ENCODE measurements at regions not wholly inside any gene's neighbourhood (a gene's known extent, or its start where the extent isn't known, plus 50 kb on each side); places are given as distances from the start of the nearest gene placed in this dataset.

- no peaks in the 10 kb centered on the region for H3K36me3 ChIP-seq (ENCODE audit: insufficient read depth, low read length)
- H3K9ac ChIP-seq (ENCODE audit: low read depth, low read length), result no peak overlapping the region
- ATAC-seq (ENCODE audit: insufficient read depth, low read depth) (no peak), DNase-seq (no peak)
- no peaks in the 10 kb centered on the region for H3K9me3 ChIP-seq (ENCODE audit: insufficient read depth, low read length, severe bottlenecking)
- H3K27me3 ChIP-seq (ENCODE audit: insufficient read depth, low read length, poor library complexity), result no peaks in the 10 kb centered on the region
- H3K27ac ChIP-seq (ENCODE audit: low read length), result no peak overlapping the region
- no peaks in the 10 kb centered on the region for H3K79me2 ChIP-seq (ENCODE audit: insufficient read depth, low read length)
- no peaks in the 10 kb centered on the region for H3K4me1 ChIP-seq (ENCODE audit: insufficient read depth, low read length)
- no peak overlapping the region for H3K4me3 ChIP-seq (ENCODE audit: low read depth in 1 of 2, low read length in 2 of 2)
- TF ChIP-seq EZH2 (IDR thresholded peaks at IDR 0.05; ENCODE audit: borderline replicate concordance, low read depth, low read length, severe bottlenecking) (no peak), CTCF (IDR thresholded peaks at IDR 0.05; ENCODE audit: borderline replicate concordance, extremely low read depth, low read length, poor library complexity, severe bottlenecking) (no peak)
- no peaks in the 10 kb centered on the region for H4K20me1 ChIP-seq (ENCODE audit: insufficient read depth, low read length)
- no peak overlapping the region for H3K4me2 ChIP-seq (ENCODE audit: insufficient read depth, low read length)
- no peak overlapping the region for H2AFZ ChIP-seq (ENCODE audit: low read depth, low read length)
Measured at GRCh38 chr5:84805473-84805872, 420.8 kb upstream of the EDIL3 start.

- Histone ChIP-seq H3K4me3 (ENCODE audit: low read depth in 1 of 2, low read length in 2 of 2) (no peak overlapping the region), H3K9me3 (ENCODE audit: insufficient read depth, low read length, severe bottlenecking) (no peaks in the 10 kb centered on the region), H3K36me3 (ENCODE audit: insufficient read depth, low read length) (no peaks in the 10 kb centered on the region), H3K27me3 (ENCODE audit: insufficient read depth, low read length, poor library complexity) (no peaks in the 10 kb centered on the region), H3K79me2 (ENCODE audit: insufficient read depth, low read length) (no peaks in the 10 kb centered on the region), H3K4me1 (ENCODE audit: insufficient read depth, low read length) (no peaks in the 10 kb centered on the region), H3K4me2 (ENCODE audit: insufficient read depth, low read length) (no peak overlapping the region), H3K27ac (ENCODE audit: low read length) (no peak overlapping the region), H4K20me1 (ENCODE audit: insufficient read depth, low read length) (no peaks in the 10 kb centered on the region), H2AFZ (ENCODE audit: low read depth, low read length) (no peak overlapping the region), H3K9ac (ENCODE audit: low read depth, low read length) (no peak overlapping the region)
- DNase-seq (no peak), ATAC-seq (ENCODE audit: insufficient read depth, low read depth) (no peak)
- TF ChIP-seq EZH2 (IDR thresholded peaks at IDR 0.05; ENCODE audit: borderline replicate concordance, low read depth, low read length, severe bottlenecking), result no peak
Measured at GRCh38 chr5:84796399-84796798, 411.7 kb upstream of the EDIL3 start.

DNA sequence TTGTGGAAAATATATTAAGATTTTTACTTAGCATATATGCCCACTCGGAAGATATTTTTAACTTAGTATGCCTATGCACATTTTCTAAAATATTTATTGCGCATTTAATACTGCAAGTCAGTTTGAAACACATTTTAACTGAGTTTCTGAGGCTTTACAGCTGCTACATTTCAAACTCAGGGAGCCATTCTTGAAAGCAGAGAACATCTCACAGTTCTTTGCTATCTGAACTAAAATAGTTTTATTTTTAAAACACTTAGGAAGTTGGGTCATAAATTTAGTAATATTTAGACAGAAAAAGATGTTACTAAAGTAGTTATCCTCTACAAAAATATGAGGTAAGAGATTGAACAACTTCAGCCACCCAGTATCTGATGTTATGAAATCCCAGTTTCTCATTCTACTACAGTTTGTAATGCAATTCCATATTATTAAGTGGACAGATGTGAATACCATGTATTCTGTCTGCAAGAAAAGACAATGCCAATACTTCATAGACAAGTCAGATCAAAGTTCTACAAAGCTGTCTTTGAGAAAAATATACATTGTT, 409.9 kb upstream of the EDIL3 start:
- no peak for ATAC-seq (ENCODE audit: insufficient read depth, low read depth)

DNA sequence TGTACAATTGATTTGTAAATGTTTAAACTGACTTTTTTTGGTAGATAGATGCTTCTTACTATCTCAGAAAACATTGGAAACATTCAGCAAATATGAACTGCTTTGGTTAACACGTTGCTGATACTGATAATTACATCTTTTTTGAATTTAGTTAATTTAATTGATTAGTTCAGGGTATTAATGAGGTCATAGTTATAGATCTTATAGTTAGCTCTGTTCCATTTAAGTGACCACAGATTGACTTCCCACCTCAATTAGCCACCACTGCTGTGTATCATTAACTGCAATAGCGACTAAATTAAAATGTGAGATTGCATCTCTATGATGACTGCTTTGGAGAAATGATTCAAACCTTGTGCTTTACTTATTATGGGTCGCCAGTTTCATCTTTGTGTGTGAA, 407.1 kb upstream of the EDIL3 start:
- H3K9ac ChIP-seq (ENCODE audit: low read depth, low read length), result no peak overlapping the region
- no peak overlapping the region for H3K4me2 ChIP-seq (ENCODE audit: insufficient read depth, low read length)
- no peaks in the 10 kb centered on the region for H3K79me2 ChIP-seq (ENCODE audit: insufficient read depth, low read length)
- H3K9me3 ChIP-seq (ENCODE audit: insufficient read depth, low read length, severe bottlenecking), result no peaks in the 10 kb centered on the region
- no peak overlapping the region for H2AFZ ChIP-seq (ENCODE audit: low read depth, low read length)
- no peak for ATAC-seq (ENCODE audit: insufficient read depth, low read depth)
- H3K4me1 ChIP-seq (ENCODE audit: insufficient read depth, low read length), result no peaks in the 10 kb centered on the region
- no peaks in the 10 kb centered on the region for H3K27me3 ChIP-seq (ENCODE audit: insufficient read depth, low read length, poor library complexity)
- TF ChIP-seq CTCF (IDR thresholded peaks at IDR 0.05; ENCODE audit: borderline replicate concordance, extremely low read depth, low read length, poor library complexity, severe bottlenecking) (no peak), EZH2 (IDR thresholded peaks at IDR 0.05; ENCODE audit: borderline replicate concordance, low read depth, low read length, severe bottlenecking) (no peak)
- H3K27ac ChIP-seq (ENCODE audit: low read length), result no peak overlapping the region
- H3K36me3 ChIP-seq (ENCODE audit: insufficient read depth, low read length), result no peaks in the 10 kb centered on the region
- H4K20me1 ChIP-seq (ENCODE audit: insufficient read depth, low read length), result no peaks in the 10 kb centered on the region
- no peak for DNase-seq
- H3K4me3 ChIP-seq (ENCODE audit: low read depth in 1 of 2, low read length in 2 of 2), result no peak overlapping the region

More for the DNA sequence above, 409.9 kb upstream of the EDIL3 start:
- no peaks in the 10 kb centered on the region for H3K4me1 ChIP-seq (ENCODE audit: insufficient read depth, low read length)
- no peak overlapping the region for H3K4me3 ChIP-seq (ENCODE audit: low read depth in 1 of 2, low read length in 2 of 2)
- H2AFZ ChIP-seq (ENCODE audit: low read depth, low read length), result no peak overlapping the region
- H3K27ac ChIP-seq (ENCODE audit: low read length), result no peak overlapping the region
- DNase-seq, result no peak
- H3K36me3 ChIP-seq (ENCODE audit: insufficient read depth, low read length), result no peaks in the 10 kb centered on the region
- no peak overlapping the region for H3K9ac ChIP-seq (ENCODE audit: low read depth, low read length)
- TF ChIP-seq EZH2 (IDR thresholded peaks at IDR 0.05; ENCODE audit: borderline replicate concordance, low read depth, low read length, severe bottlenecking) (no peak), CTCF (IDR thresholded peaks at IDR 0.05; ENCODE audit: borderline replicate concordance, extremely low read depth, low read length, poor library complexity, severe bottlenecking) (no peak)
- no peaks in the 10 kb centered on the region for H3K9me3 ChIP-seq (ENCODE audit: insufficient read depth, low read length, severe bottlenecking)
- no peaks in the 10 kb centered on the region for H3K79me2 ChIP-seq (ENCODE audit: insufficient read depth, low read length)
- no peaks in the 10 kb centered on the region for H4K20me1 ChIP-seq (ENCODE audit: insufficient read depth, low read length)
- no peak overlapping the region for H3K4me2 ChIP-seq (ENCODE audit: insufficient read depth, low read length)
- no peaks in the 10 kb centered on the region for H3K27me3 ChIP-seq (ENCODE audit: insufficient read depth, low read length, poor library complexity)

Measured in DND-41 (cell line).